ENCODE measurements at regions not wholly inside any gene's neighbourhood (a gene's known extent, or its start where the extent isn't known, plus 50 kb on each side); places are given as distances from the start of the nearest gene placed in this dataset.

DNA sequence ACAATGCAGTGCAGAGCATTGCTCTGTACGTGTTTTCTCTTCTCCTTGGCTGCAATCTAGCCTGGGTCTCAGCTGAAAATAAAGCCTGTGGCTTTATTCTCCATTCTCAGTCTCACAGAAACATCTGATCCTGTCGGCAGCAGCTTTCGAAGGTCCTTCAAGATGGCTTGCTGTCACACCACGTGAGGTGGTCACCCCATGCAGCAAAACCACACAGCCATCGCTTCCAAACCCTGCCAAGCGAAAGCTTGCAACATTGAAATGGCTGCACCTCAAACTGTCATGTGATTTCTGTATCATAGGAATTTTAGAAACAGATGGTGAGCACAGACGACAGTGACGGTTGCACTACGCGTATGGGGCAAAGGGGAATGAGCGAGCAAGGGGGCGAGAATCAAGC is 98.5 kb upstream of the SMARCA2 start:
- TF ChIP-seq, protein P1, sequence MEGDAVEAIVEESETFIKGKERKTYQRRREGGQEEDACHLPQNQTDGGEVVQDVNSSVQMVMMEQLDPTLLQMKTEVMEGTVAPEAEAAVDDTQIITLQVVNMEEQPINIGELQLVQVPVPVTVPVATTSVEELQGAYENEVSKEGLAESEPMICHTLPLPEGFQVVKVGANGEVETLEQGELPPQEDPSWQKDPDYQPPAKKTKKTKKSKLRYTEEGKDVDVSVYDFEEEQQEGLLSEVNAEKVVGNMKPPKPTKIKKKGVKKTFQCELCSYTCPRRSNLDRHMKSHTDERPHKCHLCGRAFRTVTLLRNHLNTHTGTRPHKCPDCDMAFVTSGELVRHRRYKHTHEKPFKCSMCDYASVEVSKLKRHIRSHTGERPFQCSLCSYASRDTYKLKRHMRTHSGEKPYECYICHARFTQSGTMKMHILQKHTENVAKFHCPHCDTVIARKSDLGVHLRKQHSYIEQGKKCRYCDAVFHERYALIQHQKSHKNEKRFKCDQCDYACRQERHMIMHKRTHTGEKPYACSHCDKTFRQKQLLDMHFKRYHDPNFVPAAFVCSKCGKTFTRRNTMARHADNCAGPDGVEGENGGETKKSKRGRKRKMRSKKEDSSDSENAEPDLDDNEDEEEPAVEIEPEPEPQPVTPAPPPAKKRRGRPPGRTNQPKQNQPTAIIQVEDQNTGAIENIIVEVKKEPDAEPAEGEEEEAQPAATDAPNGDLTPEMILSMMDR (IDR thresholded peaks at IDR 0.05 in 4 of 5, conservative IDR thresholded peaks at IDR 0.05 in 1 of 5): no peak
- no peak for TF ChIP-seq POLR2A (IDR thresholded peaks at IDR 0.05)
